Activated T-cell treated with anti-CD3 and anti-CD28 coated beads, Interleukin-2, amount 50 U/mL, for 48 hours (primary cell): ENCODE measurements at regions not wholly inside any gene's neighbourhood (a gene's known extent, or its start where the extent isn't known, plus 50 kb on each side); places are given as distances from the start of the nearest gene placed in this dataset.
"Not testable (repeated sequence)": the region's sequence is repeated elsewhere in the genome, so short reads cannot be mapped to it uniquely, and the experiment has no call there.

Source experiments
- DNase-seq, 2 experiments: peaks; one replicate each; pipeline ENCODE4 v3.0.0-alpha.2; 2020

GRCh38 chr4:59518005-59518823 is 1681.9 kb upstream of the ADGRL3 start:
- DNase-seq: no peak

GRCh38 chr4:59525885-59526284 is 1674.2 kb upstream of the ADGRL3 start:
- no peak for DNase-seq

GRCh38 chr4:59535541-59535940 is 1664.6 kb upstream of the ADGRL3 start:
- no peak for DNase-seq

GRCh38 chr4:59536428-59536827 is 1663.7 kb upstream of the ADGRL3 start:
- no peak for DNase-seq

DNA sequence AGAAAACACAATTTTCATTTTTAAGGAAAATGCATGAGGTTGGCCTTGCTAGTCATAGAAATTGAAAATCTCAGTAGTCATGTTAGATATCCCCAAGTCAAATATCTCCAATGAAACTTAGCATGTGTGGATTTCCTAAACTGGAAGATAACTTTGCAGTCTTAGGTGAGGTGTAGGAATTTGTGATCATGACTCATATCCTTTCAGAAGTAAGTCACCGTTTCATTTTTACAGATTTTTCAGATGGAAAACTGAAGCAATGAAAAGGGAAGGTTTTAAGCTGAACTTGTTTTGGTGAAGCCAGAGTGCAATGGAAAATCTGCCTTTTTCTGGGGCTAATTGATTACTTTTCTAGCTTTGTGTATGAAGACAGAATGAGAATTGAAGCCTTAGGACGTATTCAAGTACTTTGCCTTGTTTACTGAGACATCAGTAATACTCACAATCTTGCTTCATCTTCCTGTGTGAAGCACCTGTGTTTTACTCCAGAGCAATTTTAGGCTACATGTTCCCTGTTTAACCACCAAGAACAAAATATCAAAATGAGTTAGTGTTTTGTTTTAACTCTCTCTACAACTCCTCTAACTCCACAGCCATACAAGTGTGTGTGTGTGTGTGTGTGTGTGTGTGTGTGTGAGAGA is 1662.8 kb upstream of the ADGRL3 start:
- DNase-seq: no peak

- DNase-seq: no peak
Observed at GRCh38 chr4:59539401-59539800, 1660.7 kb upstream of the ADGRL3 start.

DNA sequence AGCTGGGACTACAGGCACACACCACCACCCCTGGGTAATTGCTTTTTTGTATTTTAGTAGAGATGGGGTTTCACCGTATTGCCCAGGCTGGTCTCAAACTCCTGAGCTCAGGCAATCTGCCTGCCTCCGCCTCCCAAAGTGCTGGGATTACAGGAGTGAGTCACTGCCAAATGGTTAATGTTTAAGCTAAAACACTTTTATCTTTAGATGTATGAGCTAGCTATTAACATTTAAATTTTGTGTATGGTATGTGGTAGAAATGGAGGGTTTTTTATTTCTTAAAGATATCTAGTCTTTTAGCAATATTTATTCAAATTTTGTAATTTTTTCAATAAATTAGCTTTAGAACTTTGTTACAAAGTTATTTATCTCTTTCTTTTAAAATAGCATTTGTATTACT is 1659.8 kb upstream of the ADGRL3 start:
- no peak for DNase-seq

- DNase-seq: no peak
Observed at GRCh38 chr4:59553063-59553720, 1646.9 kb upstream of the ADGRL3 start.

DNA sequence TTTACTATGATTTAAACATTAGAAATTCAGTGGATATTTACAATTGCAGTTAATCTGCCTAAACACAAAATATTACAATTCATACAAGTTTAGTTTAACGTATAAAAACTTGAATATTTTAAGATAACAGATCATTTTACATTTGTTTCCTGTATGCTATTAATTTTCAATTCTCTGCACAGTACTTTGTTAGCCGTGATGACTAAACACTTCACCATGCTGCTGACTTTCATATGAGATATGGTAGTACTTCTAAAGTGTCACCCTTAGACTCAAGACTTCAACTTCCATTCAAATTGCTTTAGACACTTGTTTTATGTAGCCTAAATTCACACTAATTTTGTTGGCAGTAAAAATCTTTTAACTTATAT is 1646.4 kb upstream of the ADGRL3 start:
- DNase-seq: no peak

GRCh38 chr4:59556191-59556590 is 1643.9 kb upstream of the ADGRL3 start:
- DNase-seq: not testable (repeated sequence)

GRCh38 chr4:59560141-59560648 is 1639.9 kb upstream of the ADGRL3 start:
- DNase-seq: not testable (repeated sequence)

DNA sequence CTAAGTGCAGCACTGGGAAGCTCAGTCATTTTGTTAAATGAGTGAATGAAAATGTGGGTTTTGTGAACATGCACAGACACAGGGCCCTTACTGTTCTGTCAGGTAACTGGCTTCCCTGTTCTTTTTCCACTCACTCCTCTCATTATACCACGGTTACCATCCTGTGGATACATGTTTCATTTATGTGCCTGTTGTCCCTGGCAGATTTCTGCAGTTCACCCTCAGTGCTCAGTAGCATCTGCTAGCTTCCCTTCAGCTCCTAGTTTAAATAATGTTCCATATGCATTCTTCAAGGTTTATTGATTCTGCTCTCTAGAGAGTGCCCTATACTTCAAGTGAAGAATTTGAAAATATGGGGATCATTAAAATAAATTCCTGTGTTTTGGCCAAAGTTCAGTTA is 1634.3 kb upstream of the ADGRL3 start:
- DNase-seq: no peak

DNA sequence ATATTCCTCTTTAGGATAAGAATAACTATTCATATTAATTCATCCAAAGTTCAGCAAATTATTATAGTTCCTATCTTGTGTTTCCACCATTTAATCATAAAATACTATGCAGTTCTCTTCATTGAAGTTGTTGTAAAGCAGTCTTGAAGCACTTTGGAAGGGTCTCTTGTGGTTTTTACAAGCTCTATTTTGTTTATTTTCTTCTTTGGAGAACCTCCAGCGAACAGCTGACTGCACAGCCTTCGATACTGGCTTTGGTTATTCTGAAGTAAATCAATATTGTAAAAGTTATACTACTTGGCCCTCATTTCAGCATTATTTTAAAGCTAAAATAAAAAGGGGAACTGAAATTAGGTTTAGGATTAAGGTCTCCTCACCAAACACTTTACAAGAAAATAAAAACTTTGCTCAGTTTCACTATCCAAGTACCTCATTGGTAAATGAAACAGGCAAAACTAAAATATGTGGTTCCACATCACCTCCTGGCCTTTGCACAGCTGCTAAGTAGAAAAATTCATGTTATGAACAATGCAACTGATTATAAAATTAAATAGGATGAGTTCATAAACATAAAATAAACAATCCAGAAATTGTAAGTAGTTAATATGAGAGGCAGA is 1629.2 kb upstream of the ADGRL3 start:
- no peak for DNase-seq

- DNase-seq: no peak
Observed at GRCh38 chr4:59571805-59572430, 1628.2 kb upstream of the ADGRL3 start.

DNA sequence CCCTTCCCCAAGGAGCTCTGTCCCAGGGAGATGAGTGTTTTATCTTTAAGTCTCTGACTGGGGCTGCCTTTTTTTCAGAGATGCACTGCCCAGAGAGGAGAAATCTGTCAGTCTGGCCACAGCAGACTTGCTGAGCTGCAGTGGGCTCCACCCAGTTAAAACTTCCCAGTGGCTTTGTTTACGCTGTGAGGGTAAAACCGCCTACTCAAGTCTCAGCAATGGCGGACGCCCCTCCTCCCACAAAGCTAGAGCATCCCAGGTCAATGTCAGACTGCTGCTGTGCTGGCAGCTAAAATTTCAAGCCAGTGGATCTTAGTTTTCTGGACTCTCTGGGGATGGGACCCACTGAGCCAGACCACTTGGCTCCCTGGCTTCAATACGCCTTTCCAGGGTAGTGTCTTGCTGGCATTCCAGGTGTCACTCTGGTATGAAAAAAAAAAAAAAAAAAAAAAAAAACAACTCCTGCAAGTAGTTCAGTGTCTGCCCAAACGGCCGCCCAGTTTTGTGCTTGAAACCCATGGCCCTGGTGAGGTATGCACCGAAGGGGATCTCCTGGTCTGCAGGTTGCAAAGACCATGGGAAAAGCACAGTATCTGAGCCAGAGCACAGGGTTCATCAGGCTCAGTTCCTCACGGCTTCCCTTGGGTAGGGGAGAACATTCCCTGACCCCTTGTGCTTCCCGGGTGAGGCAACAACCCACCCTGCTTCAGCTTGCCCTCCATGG is 1616.1 kb upstream of the ADGRL3 start:
- DNase-seq: no peak

DNA sequence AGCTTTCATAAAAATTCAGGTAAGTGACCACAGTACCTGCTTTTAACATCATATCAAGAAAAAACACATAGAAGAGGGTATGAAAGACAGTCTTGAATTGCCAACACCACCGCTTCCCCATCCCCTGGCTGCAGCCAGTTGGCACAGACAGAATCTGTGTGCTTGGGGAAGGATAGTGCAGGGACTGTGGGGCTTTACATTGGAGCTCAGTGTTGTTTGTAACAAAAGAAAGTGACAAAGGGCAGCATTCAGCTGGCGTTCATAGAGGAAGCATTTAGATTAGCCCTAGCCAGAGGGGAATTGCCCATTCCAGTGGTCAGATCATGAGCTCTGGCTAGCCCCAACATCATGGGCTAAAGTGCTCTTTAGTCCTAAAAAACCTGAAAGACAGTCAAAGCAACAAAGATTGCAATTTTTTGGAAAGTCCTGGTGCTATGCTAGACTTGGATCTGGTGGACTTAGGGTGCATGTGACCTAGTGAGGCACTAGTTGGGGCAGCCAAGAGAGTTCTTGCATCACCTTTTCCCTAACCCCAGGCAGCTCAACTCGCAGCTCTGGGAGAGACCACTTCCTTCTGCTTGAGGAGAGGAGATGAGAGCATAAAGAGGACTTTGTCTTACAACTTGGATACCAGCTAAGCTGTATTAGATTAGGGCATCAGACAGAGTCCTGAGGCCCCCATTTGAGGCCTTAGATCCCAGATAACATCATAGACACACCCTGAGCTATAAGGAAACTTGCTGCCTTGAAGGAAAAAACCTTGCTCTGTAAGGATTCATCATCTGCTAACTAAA is 1602.4 kb upstream of the ADGRL3 start:
- no peak for DNase-seq

- no peak for DNase-seq
Observed at GRCh38 chr4:59598330-59598618, 1601.9 kb upstream of the ADGRL3 start.

GRCh38 chr4:59608466-59608865 is 1591.7 kb upstream of the ADGRL3 start:
- no peak for DNase-seq

DNA sequence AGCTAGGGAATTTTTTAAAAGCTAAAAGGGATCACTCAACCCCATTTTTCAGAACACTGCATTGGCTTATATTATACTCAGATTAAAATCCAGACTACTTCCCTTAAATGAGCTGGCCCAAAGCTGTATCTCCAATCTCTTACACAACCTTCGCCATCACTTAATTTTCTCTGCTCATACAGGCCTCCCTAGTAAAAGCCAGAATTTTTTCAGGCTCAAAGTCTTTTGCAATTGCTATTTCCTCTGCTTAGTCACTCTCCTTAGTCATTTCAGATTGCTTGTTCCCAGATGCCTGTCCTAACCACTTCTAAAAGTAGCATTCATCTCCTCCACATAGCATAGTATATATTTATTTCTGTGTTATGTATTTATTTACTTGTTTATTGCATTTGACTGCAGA is 1587.9 kb upstream of the ADGRL3 start:
- no peak for DNase-seq

- no peak for DNase-seq
Observed at GRCh38 chr4:59615316-59615715, 1584.8 kb upstream of the ADGRL3 start.

- no peak for DNase-seq
Observed at GRCh38 chr4:59629348-59629747, 1570.8 kb upstream of the ADGRL3 start.

- DNase-seq: no peak
Observed at GRCh38 chr4:59630235-59630634, 1569.9 kb upstream of the ADGRL3 start.
